OCI-LY7 (cell line): ENCODE measurements at regions not wholly inside any gene's neighbourhood (a gene's known extent, or its start where the extent isn't known, plus 50 kb on each side); places are given as distances from the start of the nearest gene placed in this dataset.

Source experiments
- EZH2phosphoT487 ChIP-seq: fragments of 200-600 bp; sonication (generic); IDR thresholded peaks from 2 replicates; pipeline ENCODE4 v1.6.1; 2018; ENCODE audit warnings: low read depth, borderline replicate concordance, mild to moderate bottlenecking, mixed run types, antibody characterized with exemption, low read length, moderate library complexity, mixed read lengths
- TF ChIP-seq, protein P1 (sequence below): fragments of 200-600 bp; sonication (generic); conservative IDR thresholded peaks from 2 replicates; pipeline ENCODE4 v1.5.1; 2014; ENCODE audit warnings: mild to moderate bottlenecking, antibody characterized with exemption, low read length, moderate library complexity, mixed read lengths

DNA sequence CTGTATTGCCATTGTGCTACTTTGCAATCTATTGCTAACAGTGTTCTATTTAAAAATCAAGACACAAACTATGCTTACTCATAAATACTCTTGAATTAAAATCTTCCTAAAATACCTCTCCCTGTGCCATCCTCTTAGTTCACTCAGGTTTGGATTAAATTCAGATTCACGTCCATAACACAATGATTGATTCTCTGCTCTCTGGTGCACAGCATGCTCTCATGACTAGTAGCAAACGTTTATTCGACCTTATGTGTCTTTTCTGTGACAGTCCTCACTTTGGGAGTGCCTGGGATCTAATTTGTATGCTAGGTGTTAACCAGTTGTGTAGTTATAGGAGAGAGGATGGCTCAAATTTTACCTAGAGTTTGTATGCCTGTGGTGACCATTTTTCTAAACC, 270.4 kb upstream of the FKBP1C start:
- TF ChIP-seq, protein P1, sequence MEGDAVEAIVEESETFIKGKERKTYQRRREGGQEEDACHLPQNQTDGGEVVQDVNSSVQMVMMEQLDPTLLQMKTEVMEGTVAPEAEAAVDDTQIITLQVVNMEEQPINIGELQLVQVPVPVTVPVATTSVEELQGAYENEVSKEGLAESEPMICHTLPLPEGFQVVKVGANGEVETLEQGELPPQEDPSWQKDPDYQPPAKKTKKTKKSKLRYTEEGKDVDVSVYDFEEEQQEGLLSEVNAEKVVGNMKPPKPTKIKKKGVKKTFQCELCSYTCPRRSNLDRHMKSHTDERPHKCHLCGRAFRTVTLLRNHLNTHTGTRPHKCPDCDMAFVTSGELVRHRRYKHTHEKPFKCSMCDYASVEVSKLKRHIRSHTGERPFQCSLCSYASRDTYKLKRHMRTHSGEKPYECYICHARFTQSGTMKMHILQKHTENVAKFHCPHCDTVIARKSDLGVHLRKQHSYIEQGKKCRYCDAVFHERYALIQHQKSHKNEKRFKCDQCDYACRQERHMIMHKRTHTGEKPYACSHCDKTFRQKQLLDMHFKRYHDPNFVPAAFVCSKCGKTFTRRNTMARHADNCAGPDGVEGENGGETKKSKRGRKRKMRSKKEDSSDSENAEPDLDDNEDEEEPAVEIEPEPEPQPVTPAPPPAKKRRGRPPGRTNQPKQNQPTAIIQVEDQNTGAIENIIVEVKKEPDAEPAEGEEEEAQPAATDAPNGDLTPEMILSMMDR = no peak
- no peak for TF ChIP-seq EZH2phosphoT487
